H1 (cell line): ENCODE measurements at regions not wholly inside any gene's neighbourhood (a gene's known extent, or its start where the extent isn't known, plus 50 kb on each side); places are given as distances from the start of the nearest gene placed in this dataset.

Experiments
- ATF3 ChIP-seq: IDR thresholded peaks from 2 replicates; pipeline ENCODE4 v1.6.1; 2011; ENCODE audit warnings: low read depth, mild to moderate bottlenecking, low read length; ENCODE audit not compliant: insufficient read depth
- BCL11A ChIP-seq, 2 experiments: IDR thresholded peaks; one replicate each; pipeline ENCODE4 v1.6.1; 2011; ENCODE audit warnings: low read depth in 2 of 2, low read length in 2 of 2, mild to moderate bottlenecking in 2 of 2
- CTCF ChIP-seq, 3 experiments: IDR thresholded peaks; 1 replicate in 2 of 3; 2 replicates in 1 of 3; pipeline versions ENCODE4 v1.5.1 to v1.6.1; 2011; ENCODE audit warnings: low read length in 3 of 3, mild to moderate bottlenecking in 3 of 3, inconsistent platforms in 2 of 3, low read depth in 1 of 3, moderate library complexity in 1 of 3; ENCODE audit not compliant: insufficient read depth in 1 of 3; ENCODE audit errors: control extremely low read depth in 1 of 3
- HDAC6 ChIP-seq: IDR thresholded peaks from one replicate; pipeline ENCODE4 v1.7.1; 2012; ENCODE audit warnings: low read depth, mild to moderate bottlenecking, inconsistent platforms, low read length, moderate library complexity
- JUN ChIP-seq: IDR thresholded peaks from 2 replicates; pipeline ENCODE4 v1.6.1; 2011; ENCODE audit warnings: low read depth, mild to moderate bottlenecking, improper control_type of control experiment, low read length
- KDM1A ChIP-seq: fragments of 200-600, 300-600 bp; sonication (generic); IDR thresholded peaks from 2 replicates; pipeline ENCODE4 v1.7.1; 2016; ENCODE audit warnings: mild to moderate bottlenecking, low read length, borderline replicate concordance
- MAX ChIP-seq: IDR thresholded peaks from 2 replicates; pipeline ENCODE4 v1.6.1; 2012; ENCODE audit warnings: inconsistent platforms
- RFX5 ChIP-seq: IDR thresholded peaks from 2 replicates; pipeline ENCODE4 v1.6.1; 2011; ENCODE audit warnings: low read depth, low read length, improper control_type of control experiment, borderline replicate concordance
- RXRA ChIP-seq: IDR thresholded peaks from 2 replicates; pipeline ENCODE4 v1.6.1; 2011; ENCODE audit warnings: low read depth, mild to moderate bottlenecking, low read length, moderate library complexity; ENCODE audit not compliant: insufficient read depth
- SIN3A ChIP-seq, 2 experiments: IDR thresholded peaks in 1 of 2; conservative IDR thresholded peaks in 1 of 2; 2 replicates each; pipeline ENCODE4 v1.6.1; 2011 to 2012; ENCODE audit warnings: low read length in 2 of 2, improper control_type of control experiment in 1 of 2, low read depth in 1 of 2, mild to moderate bottlenecking in 1 of 2

- no peak for TF ChIP-seq CTCF (IDR thresholded peaks at IDR 0.05; ENCODE audit: control extremely low read depth in 1 of 3, insufficient read depth in 1 of 3, low read depth in 1 of 3, low read length in 3 of 3)
- TF ChIP-seq MAX, result no peak
- TF ChIP-seq ATF3, result no peak
- TF ChIP-seq SIN3A (conservative IDR thresholded peaks at IDR 0.05 in 1 of 2, IDR thresholded peaks at IDR 0.05 in 1 of 2; ENCODE audit: low read depth in 1 of 2, low read length in 2 of 2), result no peak
- TF ChIP-seq BCL11A (IDR thresholded peaks at IDR 0.05; ENCODE audit: low read depth in 2 of 2, low read length in 2 of 2), result no peak
- no peak for TF ChIP-seq KDM1A
- no peak for TF ChIP-seq RFX5
- no peak for TF ChIP-seq JUN
- no peak for TF ChIP-seq HDAC6
- TF ChIP-seq RXRA, result no peak
Observed at GRCh38 chr17:16853661-16854320, 118.1 kb downstream of the TNFRSF13B start.
